ENCODE measurements at regions not wholly inside any gene's neighbourhood (a gene's known extent, or its start where the extent isn't known, plus 50 kb on each side); places are given as distances from the start of the nearest gene placed in this dataset.

GRCh38 chr5:152337484-152337883 lies 67.6 kb downstream of the NMUR2 start:
- TF ChIP-seq CTCF (IDR thresholded peaks at IDR 0.05): no peak
- no peak overlapping the region for H3K27ac ChIP-seq
- no peaks in the 10 kb centered on the region for H3K27me3 ChIP-seq
- H3K4me3 ChIP-seq: no peak overlapping the region
- H3K9me3 ChIP-seq: no peaks in the 10 kb centered on the region
- no peaks in the 10 kb centered on the region for H3K36me3 ChIP-seq
- DNase-seq (ENCODE audit: low spot score): no peak
- H3K4me1 ChIP-seq: no peaks in the 10 kb centered on the region

- no peaks in the 10 kb centered on the region for H3K27me3 ChIP-seq
- no peaks in the 10 kb centered on the region for H3K4me1 ChIP-seq
- H3K36me3 ChIP-seq: no peaks in the 10 kb centered on the region
- H3K27ac ChIP-seq: no peak overlapping the region
- no peaks in the 10 kb centered on the region for H3K9me3 ChIP-seq
- no peak for DNase-seq (ENCODE audit: low spot score)
- H3K4me3 ChIP-seq: no peak overlapping the region
- TF ChIP-seq CTCF (IDR thresholded peaks at IDR 0.05): no peak
These were observed 69.6 kb downstream of the NMUR2 start for GRCh38 chr5:152335461-152335860.

- Histone ChIP-seq H3K4me3 (no peak overlapping the region), H3K36me3 (no peaks in the 10 kb centered on the region), H3K27ac (no peak overlapping the region), H3K9me3 (no peaks in the 10 kb centered on the region), H3K4me1 (no peaks in the 10 kb centered on the region), H3K27me3 (no peaks in the 10 kb centered on the region)
- DNase-seq (ENCODE audit: low spot score): no peak
- TF ChIP-seq CTCF (IDR thresholded peaks at IDR 0.05): no peak
These were observed 72.2 kb downstream of the NMUR2 start for GRCh38 chr5:152332716-152333460.

- H3K4me3 ChIP-seq: no peak overlapping the region
- no peak for DNase-seq (ENCODE audit: low spot score)
- no peaks in the 10 kb centered on the region for H3K27me3 ChIP-seq
- H3K9me3 ChIP-seq: no peaks in the 10 kb centered on the region
- TF ChIP-seq CTCF (IDR thresholded peaks at IDR 0.05): no peak
- no peaks in the 10 kb centered on the region for H3K36me3 ChIP-seq
- no peaks in the 10 kb centered on the region for H3K4me1 ChIP-seq
- H3K27ac ChIP-seq: no peak overlapping the region
These were observed 73.4 kb downstream of the NMUR2 start for GRCh38 chr5:152331718-152332117.

- no peaks in the 10 kb centered on the region for H3K4me1 ChIP-seq
- no peak overlapping the region for H3K4me3 ChIP-seq
- no peaks in the 10 kb centered on the region for H3K36me3 ChIP-seq
- H3K27ac ChIP-seq: no peak overlapping the region
- H3K27me3 ChIP-seq: no peaks in the 10 kb centered on the region
- TF ChIP-seq CTCF (IDR thresholded peaks at IDR 0.05): no peak
- DNase-seq (ENCODE audit: low spot score): no peak
- no peaks in the 10 kb centered on the region for H3K9me3 ChIP-seq
These were observed 74.1 kb downstream of the NMUR2 start for GRCh38 chr5:152331006-152331405.

- H3K9me3 ChIP-seq: no peaks in the 10 kb centered on the region
- H3K27me3 ChIP-seq: no peaks in the 10 kb centered on the region
- DNase-seq (ENCODE audit: low spot score): no peak
- H3K4me1 ChIP-seq: no peaks in the 10 kb centered on the region
- no peaks in the 10 kb centered on the region for H3K36me3 ChIP-seq
- no peak overlapping the region for H3K4me3 ChIP-seq
- TF ChIP-seq CTCF (IDR thresholded peaks at IDR 0.05): no peak
- peak overlapping the region; percentile 49 to 75 for H3K27ac ChIP-seq
These were observed 75.3 kb downstream of the NMUR2 start for GRCh38 chr5:152329761-152330283.
